Fibroblast of lung (primary cell): ENCODE measurements at regions not wholly inside any gene's neighbourhood (a gene's known extent, or its start where the extent isn't known, plus 50 kb on each side); places are given as distances from the start of the nearest gene placed in this dataset.

Source experiments
- DNase-seq, 2 donors: peaks; one replicate each; pipeline versions ENCODE4 v3.0.0 to v3.0.0-alpha.2; 2010; ENCODE audit warnings: low read depth in 2 of 2
- H2AFZ ChIP-seq: 2 replicates; pipeline ENCODE4 v1.5.1; 2012; ENCODE audit warnings: low read length, control low read depth, inconsistent platforms
- H3K27ac ChIP-seq: 2 replicates; pipeline ENCODE4 v1.5.1; 2011; ENCODE audit warnings: low read length, control low read depth; ENCODE audit not compliant: insufficient read depth
- H3K27me3 ChIP-seq: 2 replicates; pipeline ENCODE4 v1.5.1; 2011; ENCODE audit warnings: mild to moderate bottlenecking, low read length; ENCODE audit not compliant: control insufficient read depth, insufficient read depth
- H3K36me3 ChIP-seq: 2 replicates; pipeline ENCODE4 v1.5.1; 2011; ENCODE audit warnings: low read length; ENCODE audit not compliant: control insufficient read depth, insufficient read depth
- H3K4me1 ChIP-seq: 2 replicates; pipeline ENCODE4 v1.5.1; 2011; ENCODE audit warnings: low read length; ENCODE audit not compliant: control insufficient read depth, insufficient read depth; ENCODE audit errors: extremely low read depth
- H3K4me2 ChIP-seq: 2 replicates; pipeline ENCODE4 v1.5.1; 2011; ENCODE audit warnings: low read length, control low read depth; ENCODE audit not compliant: insufficient read depth; ENCODE audit errors: extremely low read depth
- H3K4me3 ChIP-seq, 4 experiments: fragments of 200-600 bp in 1 of 4; sonication (generic) in 1 of 4; replicated peaks in 1 of 4; 2 replicates each; pipeline ENCODE4 v1.5.1; 2011 to 2016; ENCODE audit warnings: low read length in 4 of 4, low read depth in 3 of 4, mild to moderate bottlenecking in 3 of 4, control low read depth in 2 of 4, inconsistent platforms in 1 of 4, mixed read lengths in 1 of 4; ENCODE audit not compliant: insufficient read depth in 1 of 4; ENCODE audit errors: control extremely low read depth in 1 of 4
- H3K79me2 ChIP-seq: 2 replicates; pipeline ENCODE4 v1.5.1; 2012; ENCODE audit warnings: mild to moderate bottlenecking, low read length, inconsistent platforms; ENCODE audit not compliant: control insufficient read depth, insufficient read depth
- H3K9ac ChIP-seq: 2 replicates; pipeline ENCODE4 v1.5.1; 2011; ENCODE audit warnings: mild to moderate bottlenecking, low read length, control low read depth; ENCODE audit not compliant: insufficient read depth
- H3K9me3 ChIP-seq: 2 replicates; pipeline ENCODE4 v1.5.1; 2012; ENCODE audit warnings: low read depth, low read length; ENCODE audit not compliant: control insufficient read depth, insufficient read depth
- H4K20me1 ChIP-seq: 2 replicates; pipeline ENCODE4 v1.5.1; 2011; ENCODE audit warnings: low read length; ENCODE audit not compliant: control insufficient read depth, insufficient read depth; ENCODE audit errors: extremely low read depth
- CTCF ChIP-seq, 2 donors: IDR thresholded peaks in 1 of 2; conservative IDR thresholded peaks in 1 of 2; 1 replicate in 1 of 2; 2 replicates in 1 of 2; pipeline ENCODE4 v1.5.1; 2011 to 2012; ENCODE audit warnings: low read length in 2 of 2, control low read depth in 1 of 2, inconsistent platforms in 1 of 2, low read depth in 1 of 2, mild to moderate bottlenecking in 1 of 2
- EZH2 ChIP-seq: IDR thresholded peaks from 2 replicates; pipeline ENCODE4 v1.5.1; 2012; ENCODE audit warnings: low read length, control low read depth, mild to moderate bottlenecking; ENCODE audit errors: missing control alignments

GRCh38 chr7:52260046-52260665 lies 775.3 kb upstream of the POM121L12 start:
- TF ChIP-seq EZH2 (no peak), CTCF (conservative IDR thresholded peaks at IDR 0.05 in 1 of 2, IDR thresholded peaks at IDR 0.05 in 1 of 2; ENCODE audit: low read depth in 1 of 2, low read length in 2 of 2) (no peak)
- H3K27ac ChIP-seq, result no peak overlapping the region
- no peaks in the 10 kb centered on the region for H3K4me1 ChIP-seq
- no peak overlapping the region for H3K9ac ChIP-seq
- no peaks in the 10 kb centered on the region for H3K27me3 ChIP-seq
- no peak overlapping the region for H3K4me3 ChIP-seq
- no peak overlapping the region for H3K4me2 ChIP-seq
- no peak for DNase-seq
- no peaks in the 10 kb centered on the region for H3K9me3 ChIP-seq
- H3K36me3 ChIP-seq, result no peaks in the 10 kb centered on the region
- H3K79me2 ChIP-seq, result no peaks in the 10 kb centered on the region
- H4K20me1 ChIP-seq, result no peaks in the 10 kb centered on the region
- H2AFZ ChIP-seq, result no peak overlapping the region

GRCh38 chr7:52257890-52258289 lies 777.5 kb upstream of the POM121L12 start:
- H3K9me3 ChIP-seq, result no peaks in the 10 kb centered on the region
- no peaks in the 10 kb centered on the region for H3K36me3 ChIP-seq
- no peak overlapping the region for H3K4me2 ChIP-seq
- H3K27me3 ChIP-seq, result no peaks in the 10 kb centered on the region
- no peak overlapping the region for H3K4me3 ChIP-seq
- H3K4me1 ChIP-seq, result no peaks in the 10 kb centered on the region
- no peak for DNase-seq
- no peaks in the 10 kb centered on the region for H4K20me1 ChIP-seq
- TF ChIP-seq EZH2, result no peak
- TF ChIP-seq CTCF (conservative IDR thresholded peaks at IDR 0.05 in 1 of 2, IDR thresholded peaks at IDR 0.05 in 1 of 2; ENCODE audit: low read depth in 1 of 2, low read length in 2 of 2), result no peak
- H2AFZ ChIP-seq, result no peak overlapping the region
- no peak overlapping the region for H3K9ac ChIP-seq
- H3K27ac ChIP-seq, result no peak overlapping the region
- no peaks in the 10 kb centered on the region for H3K79me2 ChIP-seq

- H2AFZ ChIP-seq, result no peak overlapping the region
- no peak overlapping the region for H3K4me2 ChIP-seq
- H3K9me3 ChIP-seq, result no peaks in the 10 kb centered on the region
- H3K79me2 ChIP-seq, result no peaks in the 10 kb centered on the region
- no peaks in the 10 kb centered on the region for H4K20me1 ChIP-seq
- H3K9ac ChIP-seq, result no peak overlapping the region
- no peaks in the 10 kb centered on the region for H3K36me3 ChIP-seq
- H3K4me3 ChIP-seq, result no peak overlapping the region
- H3K27me3 ChIP-seq, result no peaks in the 10 kb centered on the region
- no peak overlapping the region for H3K27ac ChIP-seq
- TF ChIP-seq CTCF (conservative IDR thresholded peaks at IDR 0.05 in 1 of 2, IDR thresholded peaks at IDR 0.05 in 1 of 2; ENCODE audit: low read depth in 1 of 2, low read length in 2 of 2) (no peak), EZH2 (no peak)
- no peaks in the 10 kb centered on the region for H3K4me1 ChIP-seq
- no peak for DNase-seq
Measured at GRCh38 chr7:52254396-52255010, 780.9 kb upstream of the POM121L12 start.
